H1 (cell line): ENCODE measurements at regions not wholly inside any gene's neighbourhood (a gene's known extent, or its start where the extent isn't known, plus 50 kb on each side); places are given as distances from the start of the nearest gene placed in this dataset.

ENCODE experiments used
- CTCF ChIA-PET: fragments of 300-600 bp; sonication (Branson Sonifier 250); formaldehyde crosslinking; loops from one replicate; lab custom pipeline; 2021; ENCODE audit not compliant: partially characterized antibody; lab: Charles Lee
- POLR2A ChIA-PET: fragments of 300-600 bp; sonication (Branson Sonifier 250); formaldehyde crosslinking; loops from one replicate; lab custom pipeline; 2021; ENCODE audit warnings: inconsistent platforms; ENCODE audit not compliant: partially characterized antibody; lab: Charles Lee
- DNase-seq, 2 experiments: peaks; one replicate each; pipeline versions ENCODE4 v3.0.0 to v3.0.0-alpha.2; 2010 to 2022; ENCODE audit warnings: low spot score in 2 of 2, low read depth in 1 of 2, mixed read lengths in 1 of 2
- FAIRE-seq: peaks from 2 replicates; lab custom pipeline; 2011; peaks lifted over from hg19 to GRCh38; lab: Jason Lieb, UNC
- H2AFZ ChIP-seq: 2 replicates; pipeline ENCODE4 v1.8.1; 2012; ENCODE audit warnings: low read length, inconsistent platforms
- H2AK5ac ChIP-seq: 2 replicates; pipeline ENCODE4 v1.6.1; 2013; ENCODE audit warnings: low read depth, low read length
- H2BK120ac ChIP-seq: replicated peaks from 2 replicates; pipeline ENCODE3; 2013; ENCODE audit warnings: low read depth, low read length, inconsistent platforms
- H2BK12ac ChIP-seq: 2 replicates; pipeline ENCODE4 v1.6.1; 2013; ENCODE audit warnings: low read depth, low read length
- H2BK15ac ChIP-seq: 2 replicates; pipeline ENCODE4 v1.6.1; 2013; ENCODE audit warnings: low read length
- H2BK20ac ChIP-seq: 2 replicates; pipeline ENCODE4 v1.6.1; 2013; ENCODE audit warnings: low read length
- H2BK5ac ChIP-seq: 2 replicates; pipeline ENCODE4 v1.6.1; 2013; ENCODE audit warnings: low read depth, low read length
- H3K14ac ChIP-seq: 2 replicates; pipeline ENCODE4 v1.6.1; 2013; ENCODE audit warnings: inconsistent platforms; ENCODE audit not compliant: insufficient read length
- H3K18ac ChIP-seq: 2 replicates; pipeline ENCODE4 v1.6.1; 2013; ENCODE audit warnings: low read length; ENCODE audit errors: extremely low read depth
- H3K23ac ChIP-seq: 2 replicates; pipeline ENCODE4 v1.6.1; 2013; ENCODE audit warnings: inconsistent platforms; ENCODE audit not compliant: insufficient read length
- H3K23me2 ChIP-seq: 2 replicates; pipeline ENCODE4 v1.6.1; 2013; ENCODE audit warnings: low read depth, low read length
- H3K27ac ChIP-seq: 2 replicates; pipeline ENCODE4 v1.6.1; 2011; ENCODE audit warnings: low read depth, low read length, inconsistent platforms
- H3K27me3 ChIP-seq, 4 experiments: replicated peaks in 1 of 4; 1 replicate in 1 of 4; 2 replicates in 3 of 4; pipeline versions ENCODE4 v1.6.1 to v1.8.1; 2011 to 2013; ENCODE audit warnings: low read length in 3 of 4, mild to moderate bottlenecking in 3 of 4, inconsistent platforms in 2 of 4, mixed read lengths in 2 of 4, moderate library complexity in 1 of 4; ENCODE audit not compliant: control insufficient read depth in 3 of 4, insufficient read depth in 3 of 4; ENCODE audit errors: extremely low read depth in 1 of 4
- H3K36me3 ChIP-seq, 4 experiments: 2 replicates each; pipeline versions ENCODE4 v1.6.1 to v1.8.1; 2011 to 2013; ENCODE audit warnings: mild to moderate bottlenecking in 4 of 4, low read length in 3 of 4, moderate library complexity in 2 of 4, control low read depth in 1 of 4, inconsistent platforms in 1 of 4; ENCODE audit not compliant: insufficient read depth in 4 of 4, control insufficient read depth in 2 of 4
- H3K4ac ChIP-seq: replicated peaks from 2 replicates; pipeline ENCODE3; 2013; ENCODE audit warnings: low read length, low read depth, mixed read lengths, inconsistent platforms; ENCODE audit not compliant: insufficient read length
- H3K4me1 ChIP-seq, 4 experiments: replicated peaks in 1 of 4; 1 replicate in 1 of 4; 2 replicates in 3 of 4; pipeline versions ENCODE4 v1.6.1 to v1.8.1; 2011 to 2013; ENCODE audit warnings: low read length in 3 of 4, inconsistent platforms in 2 of 4, mixed read lengths in 1 of 4; ENCODE audit not compliant: insufficient read depth in 4 of 4, control insufficient read depth in 3 of 4
- H3K4me2 ChIP-seq, 2 experiments: 2 replicates each; pipeline versions ENCODE4 v1.6.1 to v1.8.1; 2011 to 2013; ENCODE audit warnings: low read depth in 2 of 2, low read length in 2 of 2, control low read depth in 1 of 2, inconsistent platforms in 1 of 2, mild to moderate bottlenecking in 1 of 2; ENCODE audit not compliant: insufficient read depth in 1 of 2
- H3K4me3 ChIP-seq, 4 experiments: fragments of 200-600, 300-600 bp in 1 of 4; sonication (generic), shearing (Covaris generic), sonication (Bioruptor Twin) in 1 of 4; 2 replicates each; pipeline versions ENCODE4 v1.5.1 to v1.8.1; 2011 to 2016; ENCODE audit warnings: low read length in 4 of 4, low read depth in 3 of 4, control low read depth in 2 of 4, inconsistent platforms in 2 of 4, mild to moderate bottlenecking in 2 of 4, mixed read lengths in 1 of 4, moderate library complexity in 1 of 4; ENCODE audit not compliant: insufficient read depth in 2 of 4; ENCODE audit errors: extremely low read depth in 1 of 4
- H3K56ac ChIP-seq: replicated peaks from 2 replicates; pipeline ENCODE3; 2013; ENCODE audit warnings: low read depth, mild to moderate bottlenecking, mixed read lengths, low read length, inconsistent platforms; ENCODE audit not compliant: insufficient read length
- H3K79me1 ChIP-seq: 2 replicates; pipeline ENCODE4 v1.6.1; 2013; ENCODE audit warnings: low read depth, low read length, control low read depth
- H3K79me2 ChIP-seq, 2 experiments: 2 replicates each; pipeline versions ENCODE4 v1.6.1 to v1.8.1; 2012 to 2013; ENCODE audit warnings: low read length in 2 of 2, mild to moderate bottlenecking in 2 of 2, inconsistent platforms in 1 of 2; ENCODE audit not compliant: insufficient read depth in 2 of 2, control insufficient read depth in 1 of 2
- H3K9ac ChIP-seq, 4 experiments: replicated peaks in 1 of 4; 1 replicate in 1 of 4; 2 replicates in 3 of 4; pipeline versions ENCODE4 v1.6.1 to v1.8.1; 2011 to 2013; ENCODE audit warnings: low read depth in 3 of 4, low read length in 3 of 4, control low read depth in 2 of 4, mild to moderate bottlenecking in 2 of 4, moderate library complexity in 2 of 4, inconsistent platforms in 1 of 4; ENCODE audit errors: extremely low read depth in 1 of 4
- H3K9me3 ChIP-seq, 2 experiments: 2 replicates each; pipeline versions ENCODE4 v1.6.1 to v1.8.1; 2012 to 2013; ENCODE audit warnings: mild to moderate bottlenecking in 2 of 2, moderate library complexity in 2 of 2, control low read depth in 1 of 2, inconsistent platforms in 1 of 2, low read depth in 1 of 2, low read length in 1 of 2, mixed read lengths in 1 of 2; ENCODE audit not compliant: insufficient read depth in 2 of 2
- H4K20me1 ChIP-seq, 2 experiments: replicated peaks in 1 of 2; 2 replicates each; pipeline versions ENCODE3 to v1.8.1; 2011 to 2013; ENCODE audit warnings: inconsistent platforms in 2 of 2, low read length in 2 of 2, mild to moderate bottlenecking in 1 of 2; ENCODE audit not compliant: insufficient read depth in 2 of 2, control insufficient read depth in 1 of 2
- H4K5ac ChIP-seq: 2 replicates; pipeline ENCODE4 v1.6.1; 2013; ENCODE audit warnings: low read length, low read depth, mixed read lengths, inconsistent platforms; ENCODE audit not compliant: insufficient read length
- H4K8ac ChIP-seq: 2 replicates; pipeline ENCODE4 v1.8.0; 2013; ENCODE audit warnings: mild to moderate bottlenecking, moderate library complexity, low read length, inconsistent platforms; ENCODE audit not compliant: insufficient read depth; ENCODE audit errors: extremely low read depth
- H4K91ac ChIP-seq: replicated peaks from 2 replicates; pipeline ENCODE3; 2013; ENCODE audit warnings: low read length, mixed read lengths, inconsistent platforms; ENCODE audit not compliant: insufficient read length
- ASH2L ChIP-seq: fragments of 200-600, 300-600 bp; sonication (generic); IDR thresholded peaks from one replicate; pipeline ENCODE4 v1.7.1; 2017; ENCODE audit warnings: low read length
- E2F6 ChIP-seq: IDR thresholded peaks from 2 replicates; pipeline ENCODE4 v1.6.1; 2012; ENCODE audit warnings: inconsistent platforms
- FOSL1 ChIP-seq: IDR thresholded peaks from 2 replicates; pipeline ENCODE4 v1.6.1; 2011; ENCODE audit warnings: mild to moderate bottlenecking, low read depth, low read length, moderate library complexity; ENCODE audit not compliant: insufficient read depth
- KDM4A ChIP-seq: IDR thresholded peaks from one replicate; pipeline ENCODE4 v1.7.1; 2012; ENCODE audit warnings: low read depth, mild to moderate bottlenecking, moderate library complexity, low read length, inconsistent platforms; ENCODE audit not compliant: severe bottlenecking
- POLR2AphosphoS5 ChIP-seq: IDR thresholded peaks from 2 replicates; pipeline ENCODE4 v1.6.1; 2011; ENCODE audit warnings: low read depth, low read length
- SP4 ChIP-seq: IDR thresholded peaks from 2 replicates; pipeline ENCODE4 v1.6.1; 2012; ENCODE audit warnings: low read length, inconsistent platforms
- TF ChIP-seq, protein P1 (sequence below): IDR thresholded peaks from 2 replicates; pipeline ENCODE4 v1.6.1; 2011; ENCODE audit warnings: low read length, improper control_type of control experiment

- TF ChIP-seq, protein P1, sequence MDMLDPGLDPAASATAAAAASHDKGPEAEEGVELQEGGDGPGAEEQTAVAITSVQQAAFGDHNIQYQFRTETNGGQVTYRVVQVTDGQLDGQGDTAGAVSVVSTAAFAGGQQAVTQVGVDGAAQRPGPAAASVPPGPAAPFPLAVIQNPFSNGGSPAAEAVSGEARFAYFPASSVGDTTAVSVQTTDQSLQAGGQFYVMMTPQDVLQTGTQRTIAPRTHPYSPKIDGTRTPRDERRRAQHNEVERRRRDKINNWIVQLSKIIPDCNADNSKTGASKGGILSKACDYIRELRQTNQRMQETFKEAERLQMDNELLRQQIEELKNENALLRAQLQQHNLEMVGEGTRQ, result no peak
- TF ChIP-seq POLR2AphosphoS5 (no peak), E2F6 (no peak), FOSL1 (no peak), KDM4A (no peak), ASH2L (no peak), SP4 (no peak)
- H4K8ac ChIP-seq, result no peak overlapping the region
- no peak overlapping the region for H2AK5ac ChIP-seq
- CTCF ChIA-PET, result interaction anchor here (1.2 kb wide), 1 partner anchor 12 kb away, joined by 4 read pairs; no protein-coding TSS in a partner anchor
- no peak overlapping the region for H3K27ac ChIP-seq
- H3K36me3 ChIP-seq, result no peaks in the 10 kb centered on the region
- H3K56ac ChIP-seq, result no peak overlapping the region
- H2BK12ac ChIP-seq, result no peak overlapping the region
- H3K79me2 ChIP-seq, result no peaks in the 10 kb centered on the region
- FAIRE-seq (no peak), DNase-seq (no peak)
- H4K20me1 ChIP-seq, result no peaks in the 10 kb centered on the region
- no peak overlapping the region for H3K4me2 ChIP-seq
- no peak overlapping the region for H2BK15ac ChIP-seq
- no peak overlapping the region for H3K14ac ChIP-seq
- no peak overlapping the region for H3K4me3 ChIP-seq
- no peak overlapping the region for H3K9ac ChIP-seq
- POLR2A ChIA-PET, result no interaction called here
- H4K91ac ChIP-seq, result no peak overlapping the region
- no peak overlapping the region for H2BK20ac ChIP-seq
- H3K23ac ChIP-seq, result no peak overlapping the region
- H3K4me1 ChIP-seq, result no peaks in the 10 kb centered on the region; a peak in 2 of 7 replicates
- no peak overlapping the region for H2BK120ac ChIP-seq
- H3K9me3 ChIP-seq, result peaks cover 0 to 3% of the 10 kb centered on the region in 2 experiments; a peak in 1 of 4 replicates
- no peaks in the 10 kb centered on the region for H3K79me1 ChIP-seq
- H3K18ac ChIP-seq, result no peak overlapping the region
- no peak overlapping the region for H3K4ac ChIP-seq
- H2AFZ ChIP-seq, result no peak overlapping the region
- H3K23me2 ChIP-seq, result no peaks in the 10 kb centered on the region
- no peak overlapping the region for H4K5ac ChIP-seq
- H2BK5ac ChIP-seq, result no peak overlapping the region
- no peaks in the 10 kb centered on the region for H3K27me3 ChIP-seq
These were observed 804.7 kb upstream of the NDST4 start for GRCh38 chr4:115918149-115918548.
